GOT3 (cell line): ENCODE measurements at regions not wholly inside any gene's neighbourhood (a gene's known extent, or its start where the extent isn't known, plus 50 kb on each side); places are given as distances from the start of the nearest gene placed in this dataset.
"Not testable (repeated sequence)": the region's sequence is repeated elsewhere in the genome, so short reads cannot be mapped to it uniquely, and the experiment has no call there.

ENCODE experiments used
- DNase-seq: peaks from one replicate; lab custom pipeline; 2025; ENCODE audit warnings: mixed read lengths; lab: John Stamatoyannopoulos, UW

DNA sequence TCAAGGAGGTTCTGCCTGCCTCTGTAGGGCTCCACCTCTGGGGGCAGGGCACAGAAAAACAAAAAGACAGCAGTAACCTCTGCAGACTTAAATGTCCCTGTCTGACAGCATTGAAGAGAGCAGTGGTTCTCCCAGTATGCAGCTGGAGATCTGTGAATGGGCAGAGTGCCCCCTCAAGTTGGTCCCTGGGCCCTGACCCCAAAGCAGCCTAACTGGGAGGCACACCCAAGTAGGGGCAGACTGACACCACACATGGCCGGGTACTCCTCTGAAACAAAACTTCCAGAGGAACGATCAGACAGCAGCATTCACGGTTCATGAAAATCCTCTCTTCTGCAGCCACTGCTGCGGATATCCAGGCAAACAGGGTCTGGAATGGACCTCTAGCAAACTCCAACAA lies 409.2 kb downstream of the ALG10 start:
- DNase-seq = not testable (repeated sequence)
